MM.1S (cell line): ENCODE measurements at regions not wholly inside any gene's neighbourhood (a gene's known extent, or its start where the extent isn't known, plus 50 kb on each side); places are given as distances from the start of the nearest gene placed in this dataset.

Experiments used
- CTCF ChIP-seq: fragments of 300-600 bp; sonication (generic); IDR thresholded peaks from 2 replicates; pipeline ENCODE4 v1.5.1; 2016; ENCODE audit warnings: antibody characterized with exemption, low read length, mixed read lengths
- EZH2 ChIP-seq: fragments of 300-600 bp; sonication (generic); optimal IDR thresholded peaks from 2 replicates; pipeline ENCODE3; 2017; ENCODE audit warnings: low read depth, mild to moderate bottlenecking, antibody characterized with exemption, low read length, mixed read lengths
- EZH2phosphoT487 ChIP-seq: fragments of 300-600 bp; sonication (generic); IDR thresholded peaks from 2 replicates; pipeline ENCODE4 v1.6.1; 2018; ENCODE audit warnings: antibody characterized with exemption, low read length

GRCh38 chr13:73317140-73317539, 258.3 kb downstream of the KLF5 start:
- no peak for TF ChIP-seq CTCF
- TF ChIP-seq EZH2, result no peak
- TF ChIP-seq EZH2phosphoT487, result no peak
